ENCODE measurements at regions not wholly inside any gene's neighbourhood (a gene's known extent, or its start where the extent isn't known, plus 50 kb on each side); places are given as distances from the start of the nearest gene placed in this dataset.

GRCh38 chr6:84357631-84358030 lies 130.2 kb upstream of the CEP162 start:
- TF ChIP-seq CTCF (IDR thresholded peaks at IDR 0.05) (no peak), POLR2A (IDR thresholded peaks at IDR 0.05) (no peak)

Data from body of pancreas (tissue), 4 donors.